GM21515 (cell line): ENCODE measurements at regions not wholly inside any gene's neighbourhood (a gene's known extent, or its start where the extent isn't known, plus 50 kb on each side); places are given as distances from the start of the nearest gene placed in this dataset.

ENCODE experiments used
- ATAC-seq: cut with Tn5 transposase; IDR thresholded peaks from one replicate; pipeline ENCODE4 v1.9.1; 2021; ENCODE audit not compliant: unreplicated experiment

DNA sequence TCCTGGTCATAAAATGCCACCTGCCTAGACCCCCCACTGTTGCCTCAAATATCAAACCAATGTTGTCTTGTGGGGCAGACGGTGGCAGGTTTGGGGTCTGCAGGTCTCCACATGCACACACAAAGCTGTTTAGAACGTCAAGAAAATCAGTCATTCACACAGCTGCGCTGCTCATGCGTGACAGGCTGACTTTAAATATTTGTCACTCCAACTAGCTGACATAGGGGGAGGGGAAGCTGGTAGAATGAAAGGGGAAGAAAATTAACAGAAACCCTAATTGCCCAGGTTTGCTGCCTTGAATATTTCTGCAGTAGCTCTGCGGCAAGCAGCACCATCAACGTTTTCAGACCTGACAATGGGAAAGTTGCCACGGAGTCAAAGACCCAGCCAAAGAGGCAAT, 201.8 kb downstream of the ABHD5 start:
- ATAC-seq = peak; percentile 57

DNA sequence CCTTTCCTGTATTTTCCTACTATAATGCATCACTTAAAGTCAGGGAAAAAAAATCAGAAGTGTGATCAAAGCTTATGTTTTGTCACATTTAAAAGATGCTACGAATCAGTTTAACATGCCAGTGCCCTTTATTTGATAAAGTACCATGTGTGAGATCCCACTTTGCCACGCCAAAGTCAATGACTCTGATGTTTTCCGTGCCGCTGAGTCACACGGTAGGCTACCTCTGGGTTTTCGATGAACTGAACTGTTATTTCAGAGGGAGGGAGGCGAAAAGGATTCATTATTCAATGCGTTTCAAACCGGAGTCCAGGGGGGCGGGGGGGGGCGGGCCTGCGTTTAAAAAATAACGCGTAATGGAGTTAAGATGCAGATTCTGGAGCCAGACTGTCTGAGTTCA, 203.0 kb downstream of the ABHD5 start:
- no peak for ATAC-seq

DNA sequence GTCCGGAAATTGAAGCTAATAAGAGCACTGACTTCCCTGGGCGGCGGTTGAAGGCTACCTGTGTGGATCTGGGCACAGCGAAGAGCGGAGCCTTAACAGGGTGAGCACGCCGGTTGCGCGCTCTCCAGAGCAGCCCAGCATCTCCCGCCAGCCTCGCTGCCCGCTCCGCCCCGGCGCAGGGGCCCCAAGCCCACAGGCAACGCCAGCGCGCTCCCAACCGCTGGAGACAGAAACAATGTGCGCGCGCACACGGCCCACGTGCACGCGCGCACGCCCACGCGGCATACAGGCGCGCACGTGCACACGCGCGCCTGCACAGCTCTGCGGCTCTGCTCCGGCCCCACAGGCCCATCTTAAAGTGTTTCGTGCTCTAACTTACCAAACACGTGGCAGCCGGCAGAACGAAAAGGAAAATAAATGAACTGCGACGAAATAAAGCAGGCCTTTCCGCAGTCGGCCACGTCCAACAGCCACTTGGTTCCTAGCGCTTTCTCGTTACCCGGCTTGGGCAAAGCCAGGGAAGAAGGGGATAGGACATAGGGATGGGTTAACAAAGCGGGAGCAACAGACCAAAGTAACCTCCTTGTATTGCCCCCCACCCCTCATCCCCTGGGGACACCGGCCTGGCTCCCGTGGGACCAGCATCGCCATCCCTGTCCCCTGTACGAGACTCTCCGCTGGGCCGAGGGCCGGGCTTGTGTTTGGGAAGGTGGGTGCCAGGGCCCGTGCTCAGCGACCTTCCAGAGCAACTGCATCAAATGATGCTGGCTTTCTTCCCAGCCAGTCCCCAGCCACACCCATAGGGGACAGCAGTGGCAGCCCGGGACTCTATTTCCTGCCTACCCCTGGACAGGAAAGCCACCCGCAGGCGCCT, 203.7 kb downstream of the ABHD5 start:
- ATAC-seq = peak; percentile 41

DNA sequence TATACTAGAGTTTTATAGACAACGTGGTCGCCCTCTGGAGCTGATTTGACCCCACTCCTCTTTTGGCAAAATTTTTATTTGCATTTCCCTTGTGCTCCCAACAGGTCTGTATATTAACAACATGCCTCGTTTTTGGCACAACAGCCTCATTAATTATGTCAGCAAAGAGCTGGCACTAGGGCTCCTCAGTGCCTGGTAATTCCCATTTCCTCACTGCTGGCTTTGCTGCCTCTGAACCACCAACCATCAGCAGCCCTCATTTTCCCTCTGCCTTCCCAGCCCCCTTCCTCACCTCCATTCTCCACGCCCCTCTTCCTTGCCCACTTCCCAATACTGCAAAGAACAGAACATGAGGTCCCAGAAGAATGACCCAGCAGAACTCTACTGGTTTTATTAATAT, 204.8 kb downstream of the ABHD5 start:
- no peak for ATAC-seq

DNA sequence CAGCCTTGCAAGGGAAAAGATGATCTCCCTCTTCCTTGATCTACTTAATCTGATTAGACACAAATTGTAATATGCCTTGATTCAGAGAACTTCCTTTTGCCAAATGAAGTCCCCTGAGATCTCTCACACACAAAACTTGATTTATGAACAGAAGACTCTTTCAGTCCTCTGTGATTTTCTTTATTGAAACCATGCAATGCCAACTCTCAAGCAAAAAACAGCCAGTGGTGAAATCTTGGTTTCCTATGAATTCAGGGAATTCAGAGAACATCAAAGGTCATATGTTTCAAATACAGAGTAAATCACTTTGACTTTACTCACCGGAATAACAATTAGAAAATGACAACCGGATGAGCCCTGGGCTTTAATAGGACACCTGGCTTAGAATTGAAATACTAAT, 211.7 kb downstream of the ABHD5 start:
- no peak for ATAC-seq

DNA sequence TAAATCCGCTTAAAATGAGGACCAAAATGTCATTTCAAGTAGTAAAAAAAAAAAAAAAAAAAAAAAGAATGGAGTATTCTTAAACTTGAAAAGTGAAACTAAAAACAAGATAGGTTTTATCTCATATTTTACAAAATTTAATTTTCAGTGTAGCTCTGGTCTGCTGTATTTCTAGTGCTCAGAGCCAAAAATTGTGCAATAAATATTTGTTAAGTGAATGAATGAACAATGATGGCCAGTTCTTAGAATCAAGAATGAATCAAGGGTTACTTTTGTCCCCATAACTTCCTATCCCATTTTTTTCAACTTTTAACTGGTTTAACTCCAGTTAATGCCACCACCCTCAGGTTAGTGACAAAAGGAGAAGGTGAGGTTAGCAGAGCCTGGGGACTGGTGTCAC, 214.4 kb downstream of the ABHD5 start:
- ATAC-seq = no peak

DNA sequence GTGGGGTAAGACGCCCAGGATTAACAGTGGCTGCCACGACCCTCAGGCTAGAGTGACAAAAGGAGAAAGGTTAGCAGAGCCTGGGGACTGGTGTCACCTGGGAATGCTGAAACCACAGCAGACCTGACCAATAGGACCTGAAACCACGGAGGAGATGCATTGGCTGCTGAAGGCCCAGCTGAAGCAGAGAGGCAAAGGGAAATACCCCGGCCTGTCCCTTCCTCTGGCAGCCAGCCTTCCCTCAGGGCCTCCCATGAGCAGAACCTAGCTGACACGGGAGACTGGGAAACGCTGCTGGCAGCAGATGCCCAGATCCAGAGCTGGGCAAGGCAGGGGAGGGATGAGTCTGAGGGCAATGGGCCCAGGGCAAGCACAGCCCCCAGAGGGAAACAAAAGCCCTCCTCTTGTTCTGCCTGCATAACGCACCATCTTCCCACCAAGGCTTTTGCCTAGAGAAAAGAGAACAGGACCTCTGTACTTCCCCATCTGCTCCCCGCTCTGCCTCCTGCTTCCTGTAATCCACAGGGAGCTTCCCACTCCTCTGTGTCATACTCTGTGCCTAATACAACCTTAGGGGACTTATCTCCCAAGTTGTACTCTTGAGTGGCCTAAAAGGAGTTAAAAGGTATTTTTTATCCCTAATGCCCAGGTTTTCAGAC, 216.2 kb downstream of the ABHD5 start:
- ATAC-seq = peak; percentile 35

DNA sequence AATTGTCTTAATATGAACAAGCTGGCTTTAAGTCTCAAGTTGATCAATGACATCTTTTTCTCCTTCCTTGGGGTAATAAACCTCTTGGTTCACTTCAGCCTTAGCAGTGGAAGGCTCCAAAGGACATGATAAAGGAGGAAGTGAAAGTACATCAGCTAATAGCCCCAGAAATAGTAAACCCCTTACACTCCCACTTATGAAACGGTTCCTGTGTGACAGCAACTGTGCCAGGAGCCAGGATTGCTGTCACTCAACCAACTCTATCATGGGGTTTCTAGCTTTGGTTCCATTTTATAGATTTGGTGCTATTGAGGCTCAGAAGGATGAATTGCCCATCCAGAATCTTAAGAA, 216.7 kb downstream of the ABHD5 start:
- ATAC-seq = peak; percentile 92

DNA sequence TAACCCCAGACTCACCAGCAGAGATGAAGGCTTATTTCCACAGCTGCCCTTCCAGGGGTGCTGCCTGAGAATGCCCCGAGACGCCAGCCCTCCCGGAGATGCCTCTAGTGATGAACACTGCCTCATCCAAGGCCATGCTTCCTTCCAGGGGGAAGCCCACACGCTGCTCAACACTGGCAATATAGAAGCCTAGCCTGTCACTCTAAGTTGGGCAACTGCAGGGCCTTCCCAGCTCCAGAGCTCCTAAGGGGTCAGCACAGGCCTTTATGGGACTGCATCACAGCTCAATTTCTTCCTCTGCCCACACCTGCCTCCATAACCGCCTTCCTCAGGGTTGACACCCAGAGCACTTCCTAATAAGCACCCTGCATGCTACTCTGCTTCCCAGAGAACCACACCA, 217.7 kb downstream of the ABHD5 start:
- ATAC-seq = no peak

DNA sequence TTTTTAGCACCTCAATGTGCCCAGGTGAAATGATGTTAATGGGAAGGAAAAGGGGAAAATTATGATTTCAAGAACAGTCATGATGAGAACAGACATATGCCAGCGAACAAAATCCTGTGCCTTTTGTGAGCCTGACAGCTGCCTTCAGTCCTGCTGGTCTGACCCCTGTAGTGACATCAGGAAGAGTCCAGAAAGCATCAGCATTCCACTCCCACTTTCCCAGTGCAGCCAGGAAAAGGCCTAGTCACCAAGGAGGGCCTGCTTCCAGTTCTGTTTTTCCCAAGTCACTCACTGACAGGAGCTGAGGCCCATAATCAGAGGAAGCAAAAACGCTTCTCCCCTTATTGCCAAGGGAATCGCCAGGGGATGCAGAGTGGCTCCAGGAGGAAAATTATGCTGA, 218.4 kb downstream of the ABHD5 start:
- no peak for ATAC-seq

DNA sequence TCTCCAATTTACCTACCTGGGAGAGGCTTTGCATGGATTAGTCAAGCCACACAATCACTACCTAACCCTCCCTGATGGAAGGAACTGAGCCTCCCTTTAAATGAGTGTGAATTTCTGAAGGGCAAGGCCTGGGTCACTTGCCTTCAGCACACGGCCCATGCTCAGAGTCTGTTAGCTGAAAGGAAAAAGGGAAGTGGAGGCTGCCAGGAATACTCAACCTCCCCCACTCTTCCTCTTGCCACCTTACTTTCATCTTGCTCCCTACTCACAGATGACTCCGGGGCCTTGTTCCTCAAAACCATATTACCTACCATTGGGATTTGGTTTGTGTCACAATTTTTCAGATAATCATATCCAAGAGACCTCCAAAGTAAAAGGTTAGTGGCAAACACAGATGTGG, 220.0 kb downstream of the ABHD5 start:
- ATAC-seq = no peak

DNA sequence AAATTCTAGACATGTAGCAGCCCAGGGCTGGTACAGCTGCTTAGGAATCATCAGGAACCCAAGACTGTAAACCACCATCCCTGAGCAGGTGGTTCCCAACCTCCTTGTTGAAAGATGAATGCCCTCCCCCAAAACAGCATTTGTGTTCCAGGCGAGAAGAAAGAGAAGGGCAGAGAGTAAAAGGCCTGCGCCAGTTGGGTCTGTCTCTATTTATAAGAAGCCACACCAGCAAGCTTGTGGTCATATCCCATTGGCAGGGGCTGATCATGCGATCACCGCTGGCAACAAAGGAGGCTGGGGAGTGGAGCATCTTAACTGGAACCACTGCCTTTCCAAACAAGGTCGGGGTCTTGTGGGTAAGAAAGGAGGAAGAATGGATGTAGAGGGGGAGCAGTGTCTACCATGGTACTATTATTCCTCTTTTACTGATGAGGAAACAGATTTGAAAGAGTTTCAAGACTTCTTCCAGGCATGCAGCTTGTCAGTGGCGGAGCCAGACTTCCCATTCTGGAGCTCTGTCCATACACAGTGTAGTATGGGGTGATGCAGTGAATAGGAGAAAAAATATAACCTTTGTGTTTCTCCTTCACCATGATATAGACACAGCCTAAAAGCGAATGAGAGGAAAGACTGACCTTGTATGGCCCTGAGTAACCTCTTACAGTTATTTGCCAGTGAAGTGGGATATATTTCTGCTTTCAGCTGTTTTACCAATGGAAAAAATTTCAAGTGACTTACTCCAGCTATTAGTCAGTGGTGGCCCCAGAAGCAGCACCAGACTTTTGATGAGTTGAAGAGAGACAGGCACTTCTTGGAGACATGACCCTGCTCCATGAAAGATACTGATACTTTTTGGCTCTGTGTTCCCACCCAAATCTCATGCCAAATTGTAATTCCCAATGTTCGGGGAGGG, 222.6 kb downstream of the ABHD5 start:
- no peak for ATAC-seq

DNA sequence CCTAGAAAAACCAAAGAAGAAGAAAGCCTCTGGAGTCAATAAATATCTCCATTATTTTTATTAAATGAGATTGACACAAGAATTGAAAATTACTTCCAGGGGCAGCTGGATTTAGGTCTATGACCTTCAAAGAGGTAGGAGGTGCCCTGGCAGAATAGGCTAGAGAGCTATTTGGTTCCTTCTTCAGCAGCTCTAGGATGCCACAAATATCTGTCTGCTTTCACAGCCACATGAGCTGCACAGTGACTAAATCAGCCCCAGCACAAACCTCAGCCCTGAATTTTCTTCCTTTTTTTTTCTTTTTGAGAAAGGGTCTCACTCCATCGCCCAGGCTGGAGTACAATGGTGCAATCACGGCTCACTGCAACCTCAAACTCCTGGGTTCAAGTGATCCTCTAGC, 223.5 kb downstream of the ABHD5 start:
- ATAC-seq = no peak

DNA sequence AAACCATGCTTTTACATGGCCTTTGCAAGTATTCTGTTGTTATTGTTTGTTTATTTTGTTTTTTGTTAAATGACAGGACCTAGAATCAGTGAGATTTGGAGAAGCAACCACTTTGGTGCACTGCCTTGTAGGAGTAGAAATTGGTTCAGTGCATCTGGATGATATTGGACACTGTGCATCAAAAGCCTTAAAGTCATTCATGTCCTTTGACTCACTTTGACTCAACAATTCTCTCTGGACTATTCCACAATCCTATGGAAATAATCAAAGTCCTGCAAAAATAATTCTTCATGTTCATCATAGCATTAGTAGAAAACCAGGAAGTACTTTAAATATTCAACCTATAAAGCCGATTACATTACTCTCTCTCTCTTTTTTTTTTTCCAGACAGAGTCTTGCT, 224.8 kb downstream of the ABHD5 start:
- no peak for ATAC-seq

DNA sequence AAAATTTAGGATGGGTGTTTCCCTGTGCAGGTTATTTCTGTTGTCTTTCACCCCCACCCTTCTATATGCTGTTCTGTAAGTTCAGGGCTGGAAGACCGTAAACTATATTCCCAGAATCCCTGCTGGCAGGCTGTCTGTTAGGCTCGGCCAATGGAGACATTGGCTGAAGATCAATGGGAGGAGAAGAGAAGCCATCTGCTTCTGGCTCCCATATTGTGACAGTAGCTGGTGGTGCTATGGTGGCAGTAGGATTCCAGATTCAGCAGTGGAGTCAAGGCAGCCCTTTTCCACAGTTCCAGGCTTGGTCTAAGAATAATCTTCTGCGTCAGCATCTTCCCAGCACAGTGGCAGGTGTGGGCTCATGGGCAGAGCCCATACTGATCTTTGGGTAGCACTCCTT, 226.6 kb downstream of the ABHD5 start:
- no peak for ATAC-seq

DNA sequence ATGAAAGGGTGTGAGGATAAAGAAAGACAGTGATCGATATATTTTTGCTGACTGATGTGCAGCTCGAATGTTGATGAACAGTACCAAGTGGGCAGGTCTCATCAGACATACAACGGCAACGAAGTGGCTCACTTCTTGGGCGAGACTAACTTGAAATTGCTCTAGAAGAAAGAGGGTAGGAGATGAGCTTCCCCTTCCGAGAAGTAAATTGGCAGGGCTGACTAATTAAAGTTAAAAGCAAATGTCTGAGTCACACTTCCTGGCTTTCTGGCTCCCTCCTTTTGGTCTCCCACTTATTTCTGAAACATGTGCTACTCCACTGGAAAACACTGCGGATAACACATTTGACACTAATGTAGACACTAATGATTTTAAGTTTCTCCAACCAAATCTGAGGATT, 228.3 kb downstream of the ABHD5 start:
- ATAC-seq = no peak

DNA sequence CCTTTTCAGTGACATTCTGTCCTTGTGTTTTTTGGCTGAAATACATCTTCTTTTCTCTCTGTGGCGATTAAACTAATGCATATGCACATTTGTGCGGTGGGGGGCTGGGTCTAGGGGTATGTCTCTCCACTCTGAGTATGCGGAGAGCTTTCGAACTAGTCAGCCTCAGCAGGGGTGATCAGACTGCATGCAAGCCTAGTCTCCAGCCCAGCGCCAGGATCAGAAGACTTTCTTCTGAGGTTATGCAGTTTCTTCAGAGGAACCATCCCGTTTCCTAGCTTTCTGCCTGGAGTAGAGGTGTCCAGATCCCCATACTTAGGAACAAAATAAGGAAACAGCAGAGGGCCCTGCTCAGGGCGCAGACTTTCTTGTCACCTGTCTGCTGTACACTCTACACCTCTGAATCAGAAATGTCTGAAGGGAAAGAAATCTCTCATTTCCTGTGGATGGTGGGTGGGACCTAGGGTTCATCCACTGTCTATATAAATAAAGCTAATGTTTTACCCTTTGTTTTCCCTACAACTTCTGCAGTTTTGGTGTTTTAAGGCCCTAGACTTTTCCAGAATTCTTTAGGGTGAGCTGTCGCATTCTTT, 230.4 kb downstream of the ABHD5 start:
- ATAC-seq = no peak

DNA sequence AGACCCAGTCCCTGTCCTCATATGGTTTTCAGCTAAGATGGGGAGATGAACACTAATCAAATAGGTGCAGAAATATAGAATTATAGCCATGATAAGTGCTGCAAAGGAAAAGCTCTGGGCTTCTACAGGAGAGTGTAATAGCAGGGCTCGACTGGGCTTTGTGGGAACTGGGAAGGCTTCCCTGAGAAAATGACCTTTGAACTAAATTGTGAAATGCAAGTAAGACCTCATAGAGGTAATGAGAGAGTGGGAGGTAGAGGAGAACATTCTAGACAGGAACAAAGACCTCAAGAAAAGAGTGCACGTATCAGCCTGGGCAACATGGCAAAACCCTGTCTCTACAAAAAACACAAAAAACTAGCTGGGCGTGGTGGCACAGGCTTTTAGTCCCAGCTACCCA, 231.6 kb downstream of the ABHD5 start:
- no peak for ATAC-seq

DNA sequence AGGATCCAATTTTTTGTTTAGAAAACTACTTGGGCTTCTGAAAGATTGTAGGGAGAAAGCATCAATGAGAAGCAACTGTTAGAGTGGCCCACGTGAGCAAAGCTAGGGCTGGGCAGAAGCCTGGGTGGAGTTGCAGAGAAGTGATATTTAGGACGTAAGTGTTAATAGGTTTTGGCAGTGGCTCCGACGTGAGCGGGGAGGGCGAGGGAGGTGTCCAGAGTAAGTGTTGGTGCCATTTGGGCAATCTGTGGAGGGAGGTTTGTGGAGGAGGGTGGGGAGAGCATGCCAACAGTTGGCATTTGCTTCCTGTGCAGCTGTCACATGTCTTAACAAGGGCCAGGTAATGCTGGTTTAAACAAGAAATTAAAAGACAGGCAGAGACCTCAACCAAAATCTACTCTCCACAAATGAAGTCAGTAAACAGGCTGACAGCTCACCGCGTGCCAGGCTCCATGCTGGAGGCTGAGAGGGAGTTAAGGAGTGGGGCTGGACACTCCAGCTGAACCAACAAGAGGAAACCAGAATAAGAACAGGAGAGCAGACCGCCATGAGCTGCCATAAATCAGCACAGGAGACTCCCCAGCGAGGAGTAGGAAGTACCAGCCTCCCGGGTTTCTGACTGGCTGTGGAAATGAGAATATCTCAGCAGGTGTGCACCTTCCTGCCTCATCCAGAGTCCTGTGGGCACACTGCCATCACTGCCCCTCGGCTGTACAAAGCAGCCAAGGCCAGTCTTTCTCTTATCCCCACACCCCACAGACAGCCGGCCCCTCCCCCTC, 232.6 kb downstream of the ABHD5 start:
- no peak for ATAC-seq

DNA sequence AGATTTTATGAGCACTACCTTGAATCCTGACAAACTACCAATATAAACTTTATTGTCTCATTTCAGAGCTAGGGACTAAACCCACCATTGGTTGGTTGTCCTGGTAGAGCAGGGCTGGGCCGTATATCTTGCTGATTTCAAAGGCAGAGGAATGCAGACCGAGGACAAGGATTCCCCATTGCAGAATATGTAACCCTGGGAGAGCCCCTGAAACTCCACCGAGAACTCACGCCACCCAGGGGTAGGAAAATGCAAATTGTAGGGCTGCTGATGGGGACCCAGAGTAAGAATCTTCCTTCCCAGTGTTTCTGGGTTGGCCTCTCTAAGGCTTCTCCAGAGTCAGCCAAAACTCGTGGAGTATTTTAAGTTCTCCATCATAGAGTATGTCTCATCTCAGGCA, 235.3 kb downstream of the ABHD5 start:
- no peak for ATAC-seq

DNA sequence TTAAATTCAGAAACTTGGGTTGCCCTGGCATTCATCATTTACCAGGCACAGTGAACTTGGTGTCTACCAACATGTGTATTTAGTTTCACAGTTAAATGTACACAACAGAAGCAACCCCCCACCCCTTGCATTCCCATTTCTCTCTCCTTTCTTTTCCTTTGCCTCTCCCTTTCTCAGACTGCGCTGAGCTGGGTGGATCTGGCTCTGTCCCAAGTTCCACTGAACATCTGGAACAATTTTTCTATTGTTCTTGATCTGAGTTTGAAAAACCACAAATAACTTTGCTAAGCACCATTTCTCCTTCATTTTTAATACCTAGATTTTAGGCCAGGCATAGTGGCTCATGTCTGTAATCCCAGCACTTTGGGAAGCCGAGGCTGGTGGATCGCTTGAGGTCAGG, 242.2 kb downstream of the ABHD5 start:
- no peak for ATAC-seq
